CD4-positive, alpha-beta memory T cell (primary cell): ENCODE measurements at regions not wholly inside any gene's neighbourhood (a gene's known extent, or its start where the extent isn't known, plus 50 kb on each side); places are given as distances from the start of the nearest gene placed in this dataset.

Experiments used
- CTCF ChIA-PET: fragments of 350-600 bp; sonication (Branson Sonifier 250); formaldehyde crosslinking; loops from one replicate; lab custom pipeline; 2021; ENCODE audit warnings: inconsistent platforms; ENCODE audit not compliant: partially characterized antibody; lab: Charles Lee
- POLR2A ChIA-PET: fragments of 350-600 bp; sonication (Branson Sonifier 250); formaldehyde crosslinking; loops from one replicate; lab custom pipeline; 2021; ENCODE audit not compliant: partially characterized antibody; lab: Charles Lee
- DNase-seq, 5 donors: peaks; one replicate each; pipeline versions ENCODE4 v3.0.0 to v3.0.0-alpha.2; 2020 to 2022; ENCODE audit warnings: mixed read lengths in 1 of 5
- H3K27ac ChIP-seq: one replicate; pipeline ENCODE4 v1.7.0; 2013; ENCODE audit warnings: low read depth, low read length
- H3K27me3 ChIP-seq: 2 replicates; pipeline ENCODE4 v1.7.0; 2013; ENCODE audit warnings: mild to moderate bottlenecking, low read length, moderate library complexity; ENCODE audit not compliant: insufficient read depth
- H3K36me3 ChIP-seq: 2 replicates; pipeline ENCODE4 v1.7.0; 2013; ENCODE audit warnings: mild to moderate bottlenecking, low read length, moderate library complexity; ENCODE audit not compliant: insufficient read depth
- H3K4me1 ChIP-seq: 2 replicates; pipeline ENCODE4 v1.7.0; 2013; ENCODE audit warnings: mild to moderate bottlenecking, low read length, moderate library complexity; ENCODE audit not compliant: insufficient read depth
- H3K4me3 ChIP-seq, 2 donors: one replicate each; pipeline ENCODE4 v1.7.0; 2013; ENCODE audit warnings: low read length in 2 of 2, mild to moderate bottlenecking in 1 of 2
- H3K9me3 ChIP-seq, 2 donors: one replicate each; pipeline ENCODE4 v1.7.0; 2013; ENCODE audit warnings: low read length in 2 of 2, control low read depth in 1 of 2; ENCODE audit not compliant: control insufficient read depth in 1 of 2
- H3K27ac Mint-ChIP-seq, 7 donors: one replicate each; pipeline ENCODE4 v1.8.0; 2020 to 2021; ENCODE audit warnings: mixed read lengths in 7 of 7, mild to moderate bottlenecking in 6 of 7, inconsistent platforms in 3 of 7, moderate library complexity in 3 of 7
- H3K27me3 Mint-ChIP-seq, 2 donors: one replicate each; pipeline ENCODE4 v1.8.0; 2020 to 2021; ENCODE audit warnings: mixed read lengths in 2 of 2
- H3K36me3 Mint-ChIP-seq, 2 donors: one replicate each; pipeline ENCODE4 v1.8.0; 2020 to 2021; ENCODE audit warnings: mixed read lengths in 2 of 2, inconsistent platforms in 1 of 2, mild to moderate bottlenecking in 1 of 2
- H3K4me1 Mint-ChIP-seq, 4 donors: one replicate each; pipeline ENCODE4 v1.8.0; 2020 to 2021; ENCODE audit warnings: mixed read lengths in 4 of 4, mild to moderate bottlenecking in 1 of 4
- H3K4me3 Mint-ChIP-seq, 8 donors: one replicate each; pipeline ENCODE4 v1.8.0; 2020 to 2021; ENCODE audit warnings: mixed read lengths in 8 of 8, mild to moderate bottlenecking in 7 of 8, moderate library complexity in 6 of 8, inconsistent platforms in 3 of 8
- H3K9me3 Mint-ChIP-seq, 8 donors: one replicate each; pipeline ENCODE4 v1.8.0; 2020 to 2021; ENCODE audit warnings: mixed read lengths in 8 of 8, mild to moderate bottlenecking in 5 of 8, inconsistent platforms in 3 of 8, moderate library complexity in 1 of 8
- intact Hi-C: fragments of 100-400 bp; cut with micrococcal nuclease; formaldehyde crosslinking; loops from one replicate; pipeline ENCODE4 v1.15.1; 2023

- H3K9me3 ChIP-seq = no peaks in the 10 kb centered on the region
- H3K4me1 ChIP-seq = no peaks in the 10 kb centered on the region
- Mint-ChIP-seq H3K9me3 (no peaks in the 10 kb centered on the region), H3K4me1 (no peaks in the 10 kb centered on the region), H3K27me3 (peaks cover 1 to 2% of the 10 kb centered on the region in 2 donors), H3K36me3 (no peaks in the 10 kb centered on the region), H3K4me3 (no peak overlapping the region), H3K27ac (no peak overlapping the region)
- no peaks in the 10 kb centered on the region for H3K27me3 ChIP-seq
- ChIA-PET POLR2A (no interaction called here), CTCF (no interaction called here)
- no peak for DNase-seq
- no peak overlapping the region for H3K4me3 ChIP-seq
- H3K36me3 ChIP-seq = no peaks in the 10 kb centered on the region
- intact Hi-C loops = no loop called here
- H3K27ac ChIP-seq = no peak overlapping the region
Observed at GRCh38 chr2:180158961-180159360, 151.9 kb upstream of the CWC22 start.

DNA sequence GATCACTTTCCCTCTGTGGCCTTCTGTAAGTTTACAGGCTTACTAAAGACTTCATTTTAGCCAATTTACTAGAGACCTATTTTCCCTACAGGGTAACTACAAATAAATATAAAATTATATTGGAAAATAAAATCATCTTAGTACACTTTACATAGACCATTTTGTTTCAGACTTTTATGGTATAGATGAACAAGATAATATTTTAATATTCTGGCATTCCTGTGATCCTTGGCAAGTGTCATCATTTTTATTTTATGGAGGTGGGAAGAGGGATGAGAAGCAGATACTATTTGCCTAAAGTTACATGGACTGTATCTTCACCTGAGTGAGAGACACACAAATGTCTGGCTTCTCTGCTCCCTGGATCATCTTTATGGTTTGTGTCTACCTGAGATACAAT lies 149.6 kb upstream of the CWC22 start:
- Histone ChIP-seq H3K36me3 (no peaks in the 10 kb centered on the region), H3K27ac (no peak overlapping the region), H3K4me1 (no peaks in the 10 kb centered on the region), H3K27me3 (no peaks in the 10 kb centered on the region), H3K4me3 (no peak overlapping the region), H3K9me3 (no peaks in the 10 kb centered on the region)
- no peak for DNase-seq
- peaks cover 0 to 3% (median 0%) of the 10 kb centered on the region in 8 donors for H3K9me3 Mint-ChIP-seq
- peaks cover 0 to 3% of the 10 kb centered on the region in 2 donors for H3K27me3 Mint-ChIP-seq
- intact Hi-C loops = no loop called here
- no peaks in the 10 kb centered on the region for H3K4me1 Mint-ChIP-seq
- ChIA-PET CTCF (no interaction called here), POLR2A (no interaction called here)
- H3K36me3 Mint-ChIP-seq = no peaks in the 10 kb centered on the region
- no peak overlapping the region for H3K4me3 Mint-ChIP-seq
- H3K27ac Mint-ChIP-seq = no peak overlapping the region

DNA sequence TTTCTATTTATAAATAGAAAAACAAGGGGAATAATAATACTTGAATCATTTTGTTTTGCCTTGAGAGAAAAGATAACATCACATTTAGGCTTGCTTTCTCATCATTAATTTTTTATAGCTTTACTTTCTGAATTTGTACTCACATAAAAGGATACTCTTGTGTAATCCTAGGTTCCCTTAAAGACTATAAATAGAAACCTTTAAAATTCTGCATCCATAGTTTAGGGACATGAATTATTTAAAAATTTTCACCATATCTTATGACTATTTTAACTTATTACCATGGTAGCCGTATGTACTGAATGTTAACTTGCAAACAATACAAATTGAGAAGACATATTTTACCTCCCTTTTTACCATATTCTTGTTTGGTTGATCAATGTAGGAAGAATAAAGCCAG lies 143.5 kb upstream of the CWC22 start:
- POLR2A ChIA-PET = no interaction called here

DNA sequence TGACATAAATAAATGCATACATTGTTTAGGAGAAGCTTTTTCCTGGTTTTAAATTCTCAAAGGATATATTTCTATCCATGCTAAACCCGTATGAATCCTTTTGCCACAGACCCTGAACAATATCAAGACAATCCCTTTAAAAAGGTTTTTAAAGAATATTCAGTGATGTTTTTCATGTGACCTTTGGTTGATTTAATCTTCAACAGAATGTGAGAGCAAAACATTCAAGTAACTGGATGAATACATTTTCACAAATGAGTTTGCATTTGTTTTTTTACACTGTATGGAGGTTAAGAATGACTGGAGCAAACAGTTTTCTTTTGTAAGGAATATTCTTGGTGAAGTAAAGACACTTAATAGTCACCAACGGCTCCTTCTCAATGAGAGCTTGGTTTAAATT lies 139.4 kb upstream of the CWC22 start:
- Histone ChIP-seq H3K9me3 (no peaks in the 10 kb centered on the region), H3K36me3 (no peaks in the 10 kb centered on the region), H3K4me3 (no peak overlapping the region), H3K27me3 (no peaks in the 10 kb centered on the region), H3K27ac (no peak overlapping the region), H3K4me1 (no peaks in the 10 kb centered on the region)
- Mint-ChIP-seq H3K4me1 (no peaks in the 10 kb centered on the region), H3K9me3 (no peaks in the 10 kb centered on the region), H3K36me3 (no peaks in the 10 kb centered on the region), H3K4me3 (no peak overlapping the region), H3K27me3 (peaks cover 3 to 4% of the 10 kb centered on the region in 2 donors), H3K27ac (no peak overlapping the region)
- CTCF ChIA-PET = interaction anchor here (1.0 kb wide), 1 partner anchor 21 kb away, joined by 3 read pairs; no protein-coding TSS in a partner anchor
- no peak for DNase-seq
- intact Hi-C loops = no loop called here
- POLR2A ChIA-PET = no interaction called here

More for the DNA sequence above, 143.5 kb upstream of the CWC22 start:
- H3K27me3 ChIP-seq = no peaks in the 10 kb centered on the region
- Mint-ChIP-seq H3K27ac (no peak overlapping the region), H3K36me3 (no peaks in the 10 kb centered on the region), H3K4me3 (no peak overlapping the region), H3K9me3 (peaks cover 0 to 3% (median 0%) of the 10 kb centered on the region in 8 donors), H3K27me3 (peaks cover 1 to 3% of the 10 kb centered on the region in 2 donors), H3K4me1 (no peaks in the 10 kb centered on the region)
- no peaks in the 10 kb centered on the region for H3K36me3 ChIP-seq
- CTCF ChIA-PET = interaction anchor here (0.5 kb wide), 1 partner anchor 1925 kb away, joined by 3 read pairs; no protein-coding TSS in a partner anchor
- H3K4me1 ChIP-seq = no peaks in the 10 kb centered on the region
- intact Hi-C loops = no loop called here
- H3K27ac ChIP-seq = no peak overlapping the region
- H3K4me3 ChIP-seq = no peak overlapping the region
- H3K9me3 ChIP-seq = no peaks in the 10 kb centered on the region
- no peak for DNase-seq

DNA sequence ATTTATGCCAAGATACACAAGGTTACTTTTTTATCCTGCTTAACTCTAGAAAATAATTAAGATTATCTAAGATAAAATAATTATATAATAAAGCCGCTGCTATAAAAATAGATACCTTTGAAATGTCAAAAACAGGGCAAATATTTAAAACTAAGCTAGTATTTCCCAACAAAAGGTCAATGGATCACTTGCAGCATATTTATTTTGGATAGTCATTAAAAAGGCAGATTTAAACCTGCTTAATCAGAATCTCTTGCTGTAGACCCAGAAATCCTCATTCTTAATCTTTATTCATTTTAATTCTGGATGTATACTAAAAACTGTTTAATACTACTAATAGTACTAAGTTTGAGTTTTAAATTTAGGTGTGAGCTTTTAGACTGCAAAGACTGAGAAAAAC lies 139.0 kb upstream of the CWC22 start:
- no peaks in the 10 kb centered on the region for H3K36me3 ChIP-seq
- no peaks in the 10 kb centered on the region for H3K4me1 ChIP-seq
- no peak overlapping the region for H3K27ac ChIP-seq
- CTCF ChIA-PET = interaction anchor here (1.0 kb wide), 1 partner anchor 20 kb away, joined by 3 read pairs; no protein-coding TSS in a partner anchor
- no peak overlapping the region for H3K4me3 ChIP-seq
- Mint-ChIP-seq H3K36me3 (no peaks in the 10 kb centered on the region), H3K4me3 (no peak overlapping the region), H3K4me1 (no peaks in the 10 kb centered on the region), H3K27me3 (peaks cover 3 to 4% of the 10 kb centered on the region in 2 donors), H3K9me3 (no peaks in the 10 kb centered on the region), H3K27ac (no peak overlapping the region)
- intact Hi-C loops = no loop called here
- no peaks in the 10 kb centered on the region for H3K9me3 ChIP-seq
- no peak for DNase-seq
- POLR2A ChIA-PET = no interaction called here
- no peaks in the 10 kb centered on the region for H3K27me3 ChIP-seq

DNA sequence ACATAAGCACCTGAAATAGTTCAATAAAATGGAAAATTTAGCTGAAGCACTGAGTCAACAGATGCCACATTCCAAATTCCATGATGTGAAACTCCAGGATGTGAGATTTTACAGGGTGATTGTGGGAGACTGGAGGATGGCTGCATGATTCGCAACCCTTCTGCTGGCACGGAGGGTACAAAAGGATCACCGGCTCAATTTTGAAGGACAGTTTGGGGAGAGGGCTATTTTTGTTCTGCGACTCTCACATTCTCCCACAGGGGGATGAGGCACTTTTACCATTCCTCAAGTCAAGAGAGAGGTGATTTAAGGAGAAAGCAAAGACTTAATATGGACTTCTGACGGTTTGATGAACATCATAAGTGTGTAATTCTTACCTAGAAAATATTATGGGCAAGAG lies 138.1 kb upstream of the CWC22 start:
- no peak overlapping the region for H3K4me3 Mint-ChIP-seq
- no peak overlapping the region for H3K27ac Mint-ChIP-seq
- no peaks in the 10 kb centered on the region for H3K9me3 ChIP-seq
- no peak overlapping the region for H3K4me3 ChIP-seq
- peaks cover 1 to 4% of the 10 kb centered on the region in 2 donors for H3K27me3 Mint-ChIP-seq
- ChIA-PET POLR2A (no interaction called here), CTCF (interaction anchor here (1.0 kb wide), 1 partner anchor 19 kb away, joined by 3 read pairs; no protein-coding TSS in a partner anchor)
- no peaks in the 10 kb centered on the region for H3K36me3 ChIP-seq
- H3K27ac ChIP-seq = no peak overlapping the region
- H3K9me3 Mint-ChIP-seq = no peaks in the 10 kb centered on the region
- H3K4me1 ChIP-seq = no peaks in the 10 kb centered on the region
- H3K27me3 ChIP-seq = no peaks in the 10 kb centered on the region
- H3K36me3 Mint-ChIP-seq = no peaks in the 10 kb centered on the region
- intact Hi-C loops = no loop called here
- DNase-seq = no peak
- H3K4me1 Mint-ChIP-seq = no peaks in the 10 kb centered on the region

DNA sequence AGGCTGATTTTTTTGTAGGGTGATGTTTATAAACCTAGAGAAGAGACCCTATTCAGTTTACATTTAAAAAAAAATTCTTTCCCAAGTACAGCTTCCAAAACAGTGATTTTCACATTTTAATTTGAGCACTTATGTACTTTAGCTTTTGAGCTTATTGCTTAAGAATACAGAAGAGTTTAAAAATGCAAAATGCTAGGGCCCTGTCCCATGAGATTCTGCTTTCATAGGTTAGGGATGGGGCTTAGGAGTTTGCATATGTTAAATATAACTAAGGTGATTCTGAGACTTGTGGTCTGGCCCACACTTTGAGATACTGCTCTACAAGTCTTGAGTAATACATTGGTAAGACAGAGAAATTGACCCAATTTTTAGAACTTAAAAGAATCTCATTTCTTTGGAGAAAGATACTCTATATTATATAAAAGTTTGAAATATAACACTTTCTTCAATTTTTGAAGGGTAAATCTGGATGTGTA lies 137.3 kb upstream of the CWC22 start:
- CTCF ChIA-PET = no interaction called here

More for the DNA sequence above, 137.3 kb upstream of the CWC22 start:
- no peaks in the 10 kb centered on the region for H3K36me3 ChIP-seq
- no peaks in the 10 kb centered on the region for H3K27me3 ChIP-seq
- H3K9me3 ChIP-seq = no peaks in the 10 kb centered on the region
- DNase-seq = no peak
- no peaks in the 10 kb centered on the region for H3K4me1 ChIP-seq
- intact Hi-C loops = no loop called here
- no peak overlapping the region for H3K4me3 ChIP-seq
- H3K27ac Mint-ChIP-seq = no peak overlapping the region
- H3K4me3 Mint-ChIP-seq = no peak overlapping the region
- no peaks in the 10 kb centered on the region for H3K4me1 Mint-ChIP-seq
- H3K36me3 Mint-ChIP-seq = no peaks in the 10 kb centered on the region
- H3K9me3 Mint-ChIP-seq = no peaks in the 10 kb centered on the region
- H3K27me3 Mint-ChIP-seq = peaks cover 1 to 4% of the 10 kb centered on the region in 2 donors
- POLR2A ChIA-PET = no interaction called here
- no peak overlapping the region for H3K27ac ChIP-seq
